Amniotic stem cell (primary cell): ENCODE measurements at regions not wholly inside any gene's neighbourhood (a gene's known extent, or its start where the extent isn't known, plus 50 kb on each side); places are given as distances from the start of the nearest gene placed in this dataset.

Source experiments
- DNase-seq: peaks from one replicate; lab custom pipeline; 2025; lab: John Stamatoyannopoulos, UW

GRCh38 chrX:10083809-10084208 lies 73.0 kb upstream of the CLCN4 start:
- no peak for DNase-seq

GRCh38 chrX:10085223-10085622 lies 71.6 kb upstream of the CLCN4 start:
- DNase-seq: no peak

DNA sequence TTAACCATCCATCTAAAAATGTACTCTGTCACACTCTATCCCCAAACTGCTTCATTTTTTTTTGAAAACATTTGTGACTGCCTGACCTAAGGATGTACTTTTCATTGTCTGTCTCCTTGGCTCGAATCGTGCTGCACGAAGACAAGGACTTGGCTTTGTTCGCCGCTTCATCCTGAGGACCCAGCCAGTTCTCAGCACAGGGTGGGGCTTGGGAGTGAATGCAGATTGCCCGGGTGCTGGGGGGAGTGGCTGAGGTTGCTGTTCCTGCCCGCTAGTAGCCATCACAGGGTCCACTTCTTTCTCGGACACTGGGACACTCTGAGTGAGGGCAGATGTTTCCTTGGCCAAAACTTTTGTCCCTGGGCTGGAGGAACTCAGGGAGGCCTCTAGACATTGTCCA lies 70.1 kb upstream of the CLCN4 start:
- DNase-seq: no peak

- no peak for DNase-seq
These were observed 69.4 kb upstream of the CLCN4 start for GRCh38 chrX:10087391-10087790.

- DNase-seq: no peak
These were observed 67.4 kb upstream of the CLCN4 start for GRCh38 chrX:10089378-10089795.

DNA sequence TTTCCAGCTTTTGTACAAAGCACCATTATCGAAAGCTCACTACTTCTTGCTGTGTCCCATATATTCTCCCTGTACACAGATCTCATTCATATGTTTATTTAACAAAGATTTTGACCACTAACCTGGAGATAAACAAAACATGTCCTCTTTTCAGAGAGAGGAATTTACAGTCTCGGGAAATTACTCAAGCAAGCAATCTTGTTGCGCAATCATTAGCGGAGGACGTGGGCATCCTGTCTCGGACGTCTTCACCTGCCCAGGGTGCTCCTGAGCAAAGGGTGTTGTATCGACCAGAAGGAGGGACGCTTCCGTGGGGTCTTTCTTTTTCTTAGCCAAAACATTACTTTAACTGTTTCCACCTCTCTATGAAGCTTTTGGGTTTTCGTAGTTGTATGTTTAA lies 66.5 kb upstream of the CLCN4 start:
- no peak for DNase-seq

DNA sequence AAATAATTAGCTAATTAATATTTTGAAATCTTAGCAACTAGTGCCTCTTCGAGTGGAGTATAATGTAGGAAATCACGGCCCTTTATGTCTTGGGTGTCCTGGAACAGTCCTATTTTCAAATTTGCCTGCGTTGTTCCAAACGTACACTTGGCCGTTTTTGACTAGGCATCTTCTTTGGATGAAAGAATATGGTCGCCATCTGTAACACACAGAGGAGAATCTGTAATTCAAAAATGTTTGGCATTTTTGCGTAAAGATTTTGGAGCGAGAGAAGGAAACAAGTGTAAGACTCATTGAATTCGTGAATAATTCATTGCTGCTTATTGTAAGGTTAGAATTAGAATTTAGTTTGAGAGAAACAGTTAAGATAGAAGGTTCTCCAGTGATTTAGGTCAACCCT lies 61.5 kb upstream of the CLCN4 start:
- no peak for DNase-seq

DNA sequence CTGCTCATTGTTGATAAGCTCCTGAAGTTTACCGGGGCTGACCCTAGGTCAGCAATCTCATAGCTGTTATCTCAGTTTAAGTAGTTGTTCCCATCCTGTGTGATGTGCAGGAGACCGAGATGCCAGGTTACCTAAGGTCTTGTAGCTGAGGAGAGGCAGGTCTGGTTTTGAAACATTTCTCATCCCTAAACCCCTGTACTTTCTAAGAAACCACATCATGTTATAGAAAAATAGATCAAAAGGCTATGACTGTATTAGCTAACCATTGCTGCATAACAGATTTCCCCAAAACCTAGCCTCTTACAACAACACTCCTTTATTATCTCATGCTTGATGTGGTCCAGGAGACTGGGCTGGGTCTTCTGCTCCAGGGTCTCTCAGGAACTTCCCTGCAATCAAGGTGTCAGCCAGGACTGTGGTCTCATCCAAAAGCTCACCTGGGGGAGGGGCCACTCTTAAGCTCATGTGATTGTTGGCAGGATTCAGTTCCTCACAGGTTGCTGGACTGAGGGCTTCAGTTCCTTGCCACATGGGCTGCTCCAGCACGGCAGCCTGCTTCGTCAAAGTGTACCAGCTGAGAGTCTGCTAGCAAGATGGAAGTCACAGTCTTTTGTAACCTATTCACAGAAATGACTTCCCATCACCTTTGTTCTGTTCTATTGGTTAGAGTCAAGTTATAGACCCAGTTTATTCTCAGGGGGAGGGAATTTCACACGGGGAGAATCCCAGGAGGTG lies 60.9 kb upstream of the CLCN4 start:
- DNase-seq: no peak

DNA sequence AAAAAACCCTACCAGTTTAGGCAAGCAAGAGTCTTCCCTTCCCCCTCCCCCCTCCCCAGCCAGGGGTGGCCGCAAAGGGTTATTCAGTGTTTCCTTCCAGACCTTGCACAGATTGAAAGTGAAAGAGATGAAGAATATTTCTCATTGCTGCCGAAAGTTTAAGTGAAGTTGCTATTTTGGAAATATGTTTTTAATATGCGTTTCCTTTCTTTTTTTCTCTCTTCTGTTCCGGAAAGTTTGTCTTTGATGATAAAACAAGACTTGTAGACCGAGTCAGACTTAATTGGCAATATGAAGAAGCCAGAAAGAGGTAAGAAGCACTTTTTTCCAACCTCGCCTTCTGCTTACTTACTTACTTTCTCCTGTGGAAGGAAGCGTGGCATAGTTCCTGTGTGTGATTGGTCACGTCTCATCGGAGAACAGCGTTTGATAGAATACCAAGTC lies 58.5 kb upstream of the CLCN4 start:
- no peak for DNase-seq

DNA sequence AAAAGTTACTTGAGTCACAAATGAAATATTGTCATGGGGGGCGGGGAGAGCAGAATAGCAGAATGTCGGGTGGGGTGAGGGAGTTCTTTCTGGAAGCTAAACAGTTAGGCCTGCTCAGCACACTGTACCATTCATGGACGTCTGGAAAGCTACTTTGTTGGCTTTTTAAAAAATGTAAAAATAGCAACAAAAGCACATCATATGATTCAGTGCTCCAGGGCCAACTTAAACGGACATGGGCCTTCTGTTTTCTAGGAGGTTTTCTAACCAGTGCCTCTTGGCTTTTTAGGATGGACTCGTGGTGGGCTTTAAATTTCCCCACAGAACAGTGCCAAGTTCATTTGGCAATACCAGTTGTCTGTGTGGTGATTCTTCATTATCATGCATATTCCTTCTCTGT lies 57.4 kb upstream of the CLCN4 start:
- no peak for DNase-seq

- no peak for DNase-seq
These were observed 55.5 kb upstream of the CLCN4 start for GRCh38 chrX:10101269-10101668.

- no peak for DNase-seq
These were observed 54.6 kb upstream of the CLCN4 start for GRCh38 chrX:10102046-10102704.

DNA sequence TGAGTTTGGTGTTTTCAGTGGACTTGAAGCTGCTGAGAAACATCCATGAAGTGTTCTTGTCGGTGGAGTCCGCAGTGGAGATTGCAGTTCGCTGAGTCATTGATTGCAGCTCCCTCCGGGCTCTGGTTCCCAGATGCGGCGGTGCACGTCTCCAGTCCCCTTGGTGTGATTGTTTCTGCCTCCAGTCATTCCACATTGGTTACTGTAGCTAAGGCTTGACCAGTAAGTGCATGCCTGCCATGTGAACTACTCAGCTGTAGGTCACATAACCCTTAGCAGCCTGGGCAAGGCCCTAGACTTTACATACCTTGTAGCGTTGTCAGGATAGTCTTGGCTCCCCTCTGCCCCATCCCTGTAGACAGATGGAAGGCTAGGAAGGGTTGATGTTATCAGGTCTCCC lies 53.8 kb upstream of the CLCN4 start:
- DNase-seq: peak; percentile 39

DNA sequence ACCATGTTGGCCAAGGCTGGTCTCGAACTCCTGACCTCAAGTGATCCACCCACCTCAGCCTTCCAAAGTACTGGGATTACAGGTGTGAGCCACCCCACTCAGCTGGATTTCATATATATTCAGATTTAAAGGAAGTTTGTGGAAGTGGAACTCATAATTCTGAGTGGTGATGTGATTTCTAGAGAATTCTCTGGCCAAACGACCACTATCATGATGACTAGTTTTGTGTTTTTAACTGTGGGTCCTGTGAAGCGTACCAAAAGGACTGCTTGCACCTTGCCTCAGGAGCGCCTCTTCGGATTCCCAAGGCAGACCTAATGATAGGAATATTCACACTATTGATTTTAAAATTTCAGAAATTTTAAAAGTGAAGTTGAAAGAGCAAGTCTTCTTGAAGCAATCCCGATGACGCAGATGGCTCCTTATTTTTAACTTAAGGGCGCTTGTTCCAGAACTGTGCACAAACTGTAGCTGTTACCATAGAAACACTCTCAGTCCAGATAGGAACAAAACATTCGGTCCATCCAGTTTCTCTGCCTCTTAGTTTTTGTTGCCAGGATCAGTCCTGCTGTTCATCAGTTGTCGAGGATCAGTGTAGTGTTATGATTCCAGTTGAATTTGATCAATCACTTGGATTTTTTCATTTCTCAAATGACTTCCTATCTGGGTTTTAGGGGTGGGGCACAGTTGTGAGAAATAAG lies 51.7 kb upstream of the CLCN4 start:
- DNase-seq: no peak

- no peak for DNase-seq
These were observed 50.0 kb upstream of the CLCN4 start for GRCh38 chrX:10106806-10107205.
